IPS DF 6.9 (cell line): ENCODE measurements at regions not wholly inside any gene's neighbourhood (a gene's known extent, or its start where the extent isn't known, plus 50 kb on each side); places are given as distances from the start of the nearest gene placed in this dataset.
"Not testable (repeated sequence)": the region's sequence is repeated elsewhere in the genome, so short reads cannot be mapped to it uniquely, and the experiment has no call there.

ENCODE experiments used
- DNase-seq: peaks from one replicate; pipeline ENCODE4 v3.0.0-alpha.2; 2013; ENCODE audit warnings: low read depth, low spot score
- H3K27ac ChIP-seq: one replicate; pipeline ENCODE4 v1.5.1; 2013; ENCODE audit warnings: low read length, control low read depth
- H3K27me3 ChIP-seq: 2 replicates; pipeline ENCODE4 v1.6.1; 2013; ENCODE audit warnings: mild to moderate bottlenecking, low read length; ENCODE audit not compliant: control insufficient read depth, insufficient read depth
- H3K36me3 ChIP-seq: 2 replicates; pipeline ENCODE4 v1.6.1; 2013; ENCODE audit warnings: low read length; ENCODE audit not compliant: control insufficient read depth, insufficient read depth
- H3K4me1 ChIP-seq: 2 replicates; pipeline ENCODE4 v1.6.1; 2013; ENCODE audit warnings: low read length; ENCODE audit not compliant: control insufficient read depth, insufficient read depth
- H3K4me3 ChIP-seq: 2 replicates; pipeline ENCODE4 v1.5.1; 2013; ENCODE audit warnings: mild to moderate bottlenecking, low read length
- H3K9me3 ChIP-seq: 2 replicates; pipeline ENCODE4 v1.6.1; 2013; ENCODE audit warnings: low read length, inconsistent platforms; ENCODE audit not compliant: control insufficient read depth, insufficient read depth
- WGBS: extraction: QIAGEN DNeasy Blood & Tissue Kit; methylation state at CpG from one replicate; pipeline ENCODE4 v1.1.7; 2013; ENCODE audit warnings: mixed read lengths, missing lambda C conversion rate; ENCODE audit not compliant: insufficient read length, insufficient coverage; 5-methylcytosine and 5-hydroxymethylcytosine counted together

DNA sequence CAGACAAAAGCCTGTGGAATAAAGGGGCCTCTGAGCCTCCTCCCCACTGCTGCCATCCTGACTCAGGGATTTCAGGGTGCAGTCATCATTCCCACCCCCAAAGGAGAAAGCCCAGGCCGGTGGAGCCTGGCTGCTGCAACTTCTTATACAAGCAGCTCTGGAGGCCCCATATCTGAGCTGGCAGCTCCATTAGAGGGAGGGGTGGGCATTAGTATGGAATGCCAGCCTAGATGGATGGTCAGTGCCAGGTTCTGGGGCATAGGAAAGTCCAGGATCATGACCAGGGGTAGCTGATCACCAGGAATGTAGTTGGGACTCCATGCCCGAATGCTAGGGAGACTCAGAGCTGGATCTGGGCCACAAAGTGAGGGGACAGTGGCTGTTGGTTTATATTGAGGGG, 581.0 kb downstream of the KCNJ18 start:
- no peaks in the 10 kb centered on the region; the same call in 1 of the 2 replicates for H3K4me1 ChIP-seq
- DNase-seq, result no peak
- no CpG with 5 or more reads among the region's 2 CpGs for WGBS
- no peaks in the 10 kb centered on the region; the same call in 1 of the 2 replicates for H3K27me3 ChIP-seq
- H3K9me3 ChIP-seq, result no peaks in the 10 kb centered on the region
- no peak overlapping the region for H3K4me3 ChIP-seq
- H3K27ac ChIP-seq, result no peak overlapping the region
- no peaks in the 10 kb centered on the region for H3K36me3 ChIP-seq

DNA sequence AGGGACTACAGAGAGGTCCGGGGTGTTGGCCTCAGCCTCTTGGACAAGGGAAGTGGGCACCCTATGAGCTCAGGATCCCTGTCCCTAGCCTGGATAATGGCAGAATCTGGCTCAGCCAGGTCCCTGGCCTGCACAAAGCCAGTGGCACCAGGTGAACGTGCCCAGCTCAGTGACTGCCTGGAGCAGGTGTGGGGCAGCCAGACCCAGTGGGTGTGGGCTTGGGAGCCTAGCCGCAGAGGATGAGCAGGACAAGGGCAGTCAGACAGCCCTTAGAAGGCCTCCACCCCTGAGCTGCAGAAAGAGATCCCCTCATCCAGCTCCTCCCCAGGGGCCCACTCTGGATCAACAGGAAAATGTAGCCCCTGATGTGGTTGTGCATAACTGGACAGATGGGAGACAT, 585.3 kb downstream of the KCNJ18 start:
- H3K4me3 ChIP-seq, result no peak overlapping the region
- no peaks in the 10 kb centered on the region; the same call in 1 of the 2 replicates for H3K4me1 ChIP-seq
- H3K27ac ChIP-seq, result no peak overlapping the region
- WGBS, result no CpG with 5 or more reads among the region's 3 CpGs
- H3K9me3 ChIP-seq, result peaks cover 2% of the 10 kb centered on the region; the same call in 1 of the 2 replicates
- no peaks in the 10 kb centered on the region for H3K36me3 ChIP-seq
- H3K27me3 ChIP-seq, result no peaks in the 10 kb centered on the region
- no peak for DNase-seq

DNA sequence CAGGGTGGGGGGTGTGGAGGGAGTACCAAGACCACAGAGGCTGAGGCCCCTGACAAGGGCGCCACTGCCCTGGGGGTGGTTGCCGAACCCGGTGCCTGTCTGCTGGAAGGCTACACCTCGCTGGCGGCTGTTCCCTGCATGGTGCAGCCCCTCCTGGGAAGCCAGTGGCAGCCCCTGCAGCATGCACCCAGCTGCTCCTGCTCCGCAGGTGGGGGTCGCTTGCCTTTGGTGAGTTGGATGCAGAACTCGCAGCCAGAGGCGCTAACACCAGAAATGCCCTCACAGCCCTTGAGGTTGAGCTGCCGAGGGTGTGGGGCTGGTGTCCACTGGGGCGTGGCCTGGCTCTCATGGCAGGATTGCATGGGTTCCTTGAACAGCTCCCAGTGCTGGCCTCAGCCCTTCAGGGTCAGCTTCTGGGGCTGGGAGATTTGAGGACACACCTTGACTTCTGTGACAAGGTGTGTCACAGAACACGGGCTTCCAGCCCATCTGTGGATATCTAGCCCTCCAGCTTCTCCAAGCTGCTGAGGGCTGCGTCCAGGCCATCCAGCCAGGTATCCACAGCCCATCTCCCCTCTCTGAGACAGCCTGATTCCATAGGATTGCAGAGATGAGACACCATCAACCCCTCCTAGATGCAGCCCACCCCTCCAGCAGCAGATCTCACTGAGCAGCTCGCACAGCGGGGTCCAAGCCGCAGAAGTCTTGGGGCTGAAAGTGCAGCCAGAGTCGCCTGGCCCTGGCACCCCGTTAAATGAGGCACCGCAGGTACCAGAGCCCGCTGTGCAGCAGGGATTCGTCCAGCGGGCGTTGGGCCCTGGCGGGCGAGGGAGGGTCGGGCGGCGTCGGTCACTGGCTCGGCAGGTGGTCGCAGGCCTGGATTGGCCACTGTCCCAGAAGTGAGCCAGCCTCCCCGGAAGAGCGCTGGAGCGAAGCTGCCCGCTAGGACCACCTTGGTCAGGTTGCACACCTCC, 586.3 kb downstream of the KCNJ18 start:
- no peak for DNase-seq
- no CpG with 5 or more reads among the region's 35 CpGs for WGBS
- Histone ChIP-seq H3K4me3 (no peak overlapping the region), H3K4me1 (no peaks in the 10 kb centered on the region; the same call in 1 of the 2 replicates), H3K27ac (no peak overlapping the region), H3K36me3 (no peaks in the 10 kb centered on the region), H3K9me3 (peaks cover 2% of the 10 kb centered on the region), H3K27me3 (no peaks in the 10 kb centered on the region)

DNA sequence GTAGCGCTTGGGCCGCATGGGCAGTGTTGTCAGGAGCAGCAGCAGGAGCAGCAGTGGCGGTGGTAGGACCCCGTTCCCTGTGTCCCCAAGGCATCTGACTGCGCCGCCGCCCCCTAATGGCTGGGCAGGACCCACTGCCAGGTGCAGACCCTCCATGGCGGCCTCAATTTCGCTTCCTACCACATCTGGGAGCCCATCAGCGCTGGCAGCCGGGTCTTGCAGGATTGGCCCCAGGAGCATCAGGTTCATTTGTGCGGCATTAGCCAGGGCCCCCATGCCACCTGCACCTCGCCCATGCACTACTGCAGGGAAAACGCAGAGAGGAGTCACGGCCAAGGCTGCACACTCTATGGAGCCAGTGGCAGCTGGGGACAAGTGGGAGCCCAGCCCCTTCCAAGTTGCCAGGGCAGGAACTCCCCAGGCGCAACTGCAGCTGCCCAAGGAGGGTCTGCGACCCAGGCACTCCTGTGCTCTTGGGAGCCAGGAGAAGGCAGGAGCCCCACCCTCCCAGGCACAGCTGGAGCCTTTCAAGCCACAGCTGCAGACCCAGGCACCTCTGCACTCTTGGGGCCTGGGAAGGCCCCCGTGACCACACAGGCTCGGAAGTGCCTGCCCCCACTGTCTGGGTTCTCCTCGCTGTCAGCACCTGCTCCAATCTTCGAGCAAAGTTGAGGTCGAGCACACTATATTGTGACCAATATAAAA, 594.2 kb downstream of the KCNJ18 start:
- H3K9me3 ChIP-seq, result no peaks in the 10 kb centered on the region; the same call in 1 of the 2 replicates
- H3K36me3 ChIP-seq, result no peaks in the 10 kb centered on the region
- no peak for DNase-seq
- no peaks in the 10 kb centered on the region for H3K4me1 ChIP-seq
- WGBS, result no CpG with 5 or more reads among the region's 22 CpGs
- H3K27me3 ChIP-seq, result no peaks in the 10 kb centered on the region
- no peak overlapping the region for H3K27ac ChIP-seq
- H3K4me3 ChIP-seq, result no peak overlapping the region

DNA sequence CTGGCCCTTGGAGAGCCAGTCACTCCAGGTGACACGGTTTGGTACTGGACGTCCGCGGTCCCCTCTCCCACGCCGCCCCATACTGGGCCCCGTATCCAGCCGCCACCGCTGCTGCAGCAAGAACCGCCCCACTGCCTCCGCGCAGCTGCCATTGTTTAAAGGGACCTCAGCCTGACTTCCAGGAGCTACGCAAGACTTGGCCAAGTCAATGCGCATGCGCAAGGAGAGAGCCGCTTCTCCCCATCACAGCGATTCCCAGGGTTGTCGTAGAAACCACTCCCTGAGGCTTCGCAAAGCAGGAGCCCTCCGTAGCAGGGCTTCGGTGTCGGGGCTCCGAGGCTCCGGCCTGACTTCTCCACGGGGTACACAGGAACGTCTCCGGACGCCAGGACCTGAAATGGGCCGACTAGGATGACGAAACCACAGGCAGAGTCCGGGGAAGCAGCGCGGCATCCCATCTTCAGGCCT, 606.2 kb downstream of the KCNJ18 start:
- H3K27me3 ChIP-seq, H3K9me3 ChIP-seq, DNase-seq, H3K4me3 ChIP-seq, H3K27ac ChIP-seq, H3K4me1 ChIP-seq, H3K36me3 ChIP-seq: not testable (repeated sequence)
- no CpG with 5 or more reads among the region's 33 CpGs for WGBS

DNA sequence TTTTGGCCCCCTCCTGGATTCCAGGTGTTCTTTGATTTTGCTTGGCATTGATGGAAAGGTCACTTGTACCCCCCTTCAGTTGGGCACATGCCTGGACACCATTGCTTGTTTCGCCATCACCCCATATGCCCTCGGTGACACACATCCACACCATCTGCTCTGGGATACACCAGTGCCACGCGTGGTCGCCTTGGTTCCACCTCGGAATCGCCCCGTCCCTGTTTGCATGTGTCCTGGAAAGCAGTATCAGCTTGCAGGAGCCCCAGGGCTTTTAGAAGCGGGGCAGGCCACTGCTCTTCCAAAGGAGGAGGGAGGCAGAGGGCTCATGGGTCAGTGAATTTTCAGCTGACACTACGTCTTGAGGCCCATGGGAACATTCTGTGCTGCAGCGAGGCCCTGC, 607.9 kb downstream of the KCNJ18 start:
- Histone ChIP-seq H3K36me3 (no peaks in the 10 kb centered on the region), H3K27ac (no peak overlapping the region), H3K27me3 (no peaks in the 10 kb centered on the region), H3K4me3 (no peak overlapping the region), H3K4me1 (no peaks in the 10 kb centered on the region), H3K9me3 (peaks cover 15% of the 10 kb centered on the region)
- WGBS, result no CpG with 5 or more reads among the region's 11 CpGs
- no peak for DNase-seq

DNA sequence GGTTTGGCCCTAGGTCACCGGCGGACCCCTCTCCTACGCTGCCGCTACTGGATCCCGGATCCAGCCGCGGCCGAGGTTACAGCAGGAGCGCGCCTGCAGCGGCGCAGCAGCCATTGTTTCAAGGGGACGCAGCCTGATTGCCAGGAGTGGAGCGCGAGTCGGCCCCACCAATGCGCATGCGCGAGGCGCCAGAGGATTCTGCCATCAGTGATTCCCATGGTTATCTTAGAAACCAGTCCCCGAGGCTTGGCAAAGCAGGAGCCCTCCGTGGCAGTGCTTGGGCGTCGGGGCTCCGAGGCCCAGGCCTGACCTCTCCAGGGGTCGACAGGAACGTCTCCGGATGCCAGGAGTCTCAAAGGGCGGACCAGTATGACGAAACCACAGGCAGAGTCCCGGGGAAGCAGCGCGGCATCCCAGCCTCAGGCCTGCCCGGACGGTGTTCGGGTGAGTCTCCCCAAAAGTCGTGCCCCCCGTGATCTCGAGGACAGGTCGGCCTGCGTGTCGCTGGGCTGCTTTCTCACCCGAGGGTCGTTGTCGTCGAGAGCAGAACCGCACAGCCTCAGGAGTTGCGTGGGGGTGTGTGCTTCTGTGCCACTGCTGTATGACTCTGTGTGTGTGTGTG, 608.5 kb downstream of the KCNJ18 start:
- H3K4me3 ChIP-seq, result no peak overlapping the region
- H3K36me3 ChIP-seq, result no peaks in the 10 kb centered on the region
- no peaks in the 10 kb centered on the region for H3K27me3 ChIP-seq
- DNase-seq, result no peak
- no peaks in the 10 kb centered on the region for H3K4me1 ChIP-seq
- H3K9me3 ChIP-seq, result peaks cover 17% of the 10 kb centered on the region
- no peak overlapping the region for H3K27ac ChIP-seq
- no CpG with 5 or more reads among the region's 48 CpGs for WGBS

DNA sequence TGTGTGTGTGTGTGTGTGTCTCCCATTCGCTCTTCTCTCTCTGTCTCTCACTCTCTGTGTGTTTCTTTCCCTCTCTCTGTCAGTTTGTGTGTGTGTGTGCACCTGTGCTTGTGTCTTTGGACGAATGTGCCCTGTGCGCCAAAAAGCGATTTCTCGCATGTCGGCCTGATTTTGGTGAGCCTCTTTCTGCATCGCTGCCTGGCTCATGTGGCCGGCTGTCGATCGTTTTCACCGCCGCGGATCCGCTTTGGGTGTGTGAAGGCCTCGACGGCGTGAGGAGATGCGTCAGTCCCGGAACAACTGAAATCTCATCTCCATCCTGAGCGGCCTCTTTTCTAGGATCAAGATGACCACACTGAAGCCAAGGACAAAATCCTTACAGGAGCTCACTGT, 609.0 kb downstream of the KCNJ18 start:
- no peaks in the 10 kb centered on the region for H3K36me3 ChIP-seq

DNA sequence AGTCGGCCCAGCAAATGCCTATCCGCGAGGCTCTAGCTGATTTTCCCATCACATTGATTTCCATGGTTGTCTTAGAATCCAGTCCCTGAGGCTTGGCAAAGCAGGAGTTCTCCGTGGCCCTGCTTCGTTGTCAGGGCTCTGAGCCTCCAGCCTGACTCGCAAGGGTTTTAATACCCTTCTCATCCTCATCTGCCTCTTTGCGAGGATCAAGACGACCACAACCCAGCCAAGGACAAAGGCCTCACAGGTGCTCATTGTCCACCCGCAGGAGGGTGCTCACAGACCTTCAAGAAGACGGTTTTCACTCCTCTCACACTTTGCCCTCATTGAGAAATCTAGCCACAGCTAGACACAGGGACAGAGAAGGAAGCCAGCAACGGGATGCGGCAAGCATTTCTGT, 610.8 kb downstream of the KCNJ18 start:
- no CpG with 5 or more reads among the region's 12 CpGs for WGBS
- Histone ChIP-seq H3K27ac (no peak overlapping the region), H3K4me1 (no peaks in the 10 kb centered on the region), H3K36me3 (no peaks in the 10 kb centered on the region), H3K27me3 (no peaks in the 10 kb centered on the region), H3K9me3 (peaks cover 17% of the 10 kb centered on the region), H3K4me3 (no peak overlapping the region)
- DNase-seq, result no peak

More for the DNA sequence above, 609.0 kb downstream of the KCNJ18 start:
- no peaks in the 10 kb centered on the region for H3K27me3 ChIP-seq
- H3K9me3 ChIP-seq, result peaks cover 17% of the 10 kb centered on the region
- H3K4me1 ChIP-seq, result no peaks in the 10 kb centered on the region
- WGBS, result no CpG with 5 or more reads among the region's 20 CpGs
- no peak for DNase-seq
- H3K4me3 ChIP-seq, result no peak overlapping the region
- no peak overlapping the region for H3K27ac ChIP-seq

DNA sequence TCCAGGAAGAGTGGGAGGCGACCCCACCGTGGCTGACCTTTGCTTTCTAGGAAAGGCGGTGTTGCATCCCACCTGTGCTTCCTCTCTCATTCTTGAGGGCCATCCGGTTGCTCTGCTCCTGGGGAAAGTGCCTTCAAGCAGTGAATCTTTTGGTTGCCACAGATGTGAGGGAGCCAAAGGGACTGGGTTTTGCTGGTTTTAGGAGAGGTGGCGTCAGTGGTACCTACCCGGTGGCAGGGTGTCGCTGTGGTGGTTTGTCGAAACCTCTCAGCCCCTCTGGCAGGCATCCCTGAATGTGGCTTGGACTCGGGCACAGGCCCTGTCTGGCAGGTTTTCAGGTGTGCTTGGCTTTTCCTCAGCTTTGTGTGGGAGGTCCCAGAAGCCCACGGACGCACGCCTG, 611.5 kb downstream of the KCNJ18 start:
- Histone ChIP-seq H3K27me3 (no peaks in the 10 kb centered on the region), H3K4me1 (no peaks in the 10 kb centered on the region), H3K27ac (no peak overlapping the region), H3K9me3 (peaks cover 17% of the 10 kb centered on the region), H3K36me3 (no peaks in the 10 kb centered on the region), H3K4me3 (no peak overlapping the region)
- DNase-seq, result no peak
- no CpG with 5 or more reads among the region's 12 CpGs for WGBS
